SH-SY5Y (cell line): ENCODE measurements at regions not wholly inside any gene's neighbourhood (a gene's known extent, or its start where the extent isn't known, plus 50 kb on each side); places are given as distances from the start of the nearest gene placed in this dataset.

Experiments
- GATA2 ChIP-seq: IDR thresholded peaks from 2 replicates; pipeline ENCODE4 v1.6.1; 2011; ENCODE audit warnings: mild to moderate bottlenecking, low read depth, low read length
- GATA3 ChIP-seq: IDR thresholded peaks from 2 replicates; pipeline ENCODE4 v1.6.1; 2011; ENCODE audit warnings: low read depth, mild to moderate bottlenecking, low read length, moderate library complexity

- TF ChIP-seq GATA3: no peak
- TF ChIP-seq GATA2: no peak
Measured at GRCh38 chr10:36277459-36277858, 635.4 kb upstream of the FZD8 start.
